ENCODE measurements at regions not wholly inside any gene's neighbourhood (a gene's known extent, or its start where the extent isn't known, plus 50 kb on each side); places are given as distances from the start of the nearest gene placed in this dataset.

DNA sequence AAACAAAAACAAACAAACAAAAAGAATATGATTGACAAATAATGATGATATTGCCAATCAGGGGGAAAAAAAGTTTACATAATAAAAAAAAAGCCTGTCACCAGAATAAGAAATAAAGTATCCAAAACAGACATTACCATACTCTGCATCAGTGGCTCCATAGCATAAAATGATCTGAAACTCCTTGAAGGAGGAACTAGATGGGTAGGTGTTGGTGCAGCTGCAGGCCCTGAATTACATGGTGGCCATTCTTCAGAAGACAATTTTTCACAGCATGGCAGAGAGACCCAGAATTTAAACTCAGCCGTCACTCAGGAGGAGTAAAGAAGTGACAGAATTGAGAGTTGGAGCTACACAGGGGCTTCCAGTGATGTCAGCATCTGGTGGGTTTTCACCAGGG lies 60.2 kb downstream of the GLUL start:
- Histone ChIP-seq H3K4me3 (ENCODE audit: low read length) (no peak overlapping the region), H2AFZ (ENCODE audit: low read length) (no peak overlapping the region), H3K4me2 (ENCODE audit: low read depth, low read length) (no peak overlapping the region), H3K4me1 (ENCODE audit: low read length) (no peaks in the 10 kb centered on the region), H4K20me1 (ENCODE audit: insufficient read depth, low read length) (no peaks in the 10 kb centered on the region), H3F3A (ENCODE audit: insufficient read depth, low read length) (no peaks in the 10 kb centered on the region), H3K9me3 (replicated peaks; ENCODE audit: insufficient read depth, low read length) (no peaks in the 10 kb centered on the region), H3K79me2 (ENCODE audit: low read length) (no peaks in the 10 kb centered on the region), H3K9ac (ENCODE audit: low read length) (no peak overlapping the region), H3K9me2 (replicated peaks; ENCODE audit: insufficient read depth, low read length) (no peaks in the 10 kb centered on the region), H3K27ac (ENCODE audit: low read length) (no peak overlapping the region), H3K27me3 (replicated peaks; ENCODE audit: insufficient read depth, low read length) (no peaks in the 10 kb centered on the region), H3K36me3 (replicated peaks; ENCODE audit: insufficient read depth, low read length) (no peaks in the 10 kb centered on the region)
- TF ChIP-seq EZH2phosphoT487 (IDR thresholded peaks at IDR 0.05; ENCODE audit: low read length) (no peak), EZH2 (optimal IDR thresholded peaks at IDR 0.05; ENCODE audit: low read depth, low read length) (no peak)
- TF ChIP-seq, protein P1, sequence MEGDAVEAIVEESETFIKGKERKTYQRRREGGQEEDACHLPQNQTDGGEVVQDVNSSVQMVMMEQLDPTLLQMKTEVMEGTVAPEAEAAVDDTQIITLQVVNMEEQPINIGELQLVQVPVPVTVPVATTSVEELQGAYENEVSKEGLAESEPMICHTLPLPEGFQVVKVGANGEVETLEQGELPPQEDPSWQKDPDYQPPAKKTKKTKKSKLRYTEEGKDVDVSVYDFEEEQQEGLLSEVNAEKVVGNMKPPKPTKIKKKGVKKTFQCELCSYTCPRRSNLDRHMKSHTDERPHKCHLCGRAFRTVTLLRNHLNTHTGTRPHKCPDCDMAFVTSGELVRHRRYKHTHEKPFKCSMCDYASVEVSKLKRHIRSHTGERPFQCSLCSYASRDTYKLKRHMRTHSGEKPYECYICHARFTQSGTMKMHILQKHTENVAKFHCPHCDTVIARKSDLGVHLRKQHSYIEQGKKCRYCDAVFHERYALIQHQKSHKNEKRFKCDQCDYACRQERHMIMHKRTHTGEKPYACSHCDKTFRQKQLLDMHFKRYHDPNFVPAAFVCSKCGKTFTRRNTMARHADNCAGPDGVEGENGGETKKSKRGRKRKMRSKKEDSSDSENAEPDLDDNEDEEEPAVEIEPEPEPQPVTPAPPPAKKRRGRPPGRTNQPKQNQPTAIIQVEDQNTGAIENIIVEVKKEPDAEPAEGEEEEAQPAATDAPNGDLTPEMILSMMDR (IDR thresholded peaks at IDR 0.05; ENCODE audit: low read length), result no peak
- no peak for DNase-seq

DNA sequence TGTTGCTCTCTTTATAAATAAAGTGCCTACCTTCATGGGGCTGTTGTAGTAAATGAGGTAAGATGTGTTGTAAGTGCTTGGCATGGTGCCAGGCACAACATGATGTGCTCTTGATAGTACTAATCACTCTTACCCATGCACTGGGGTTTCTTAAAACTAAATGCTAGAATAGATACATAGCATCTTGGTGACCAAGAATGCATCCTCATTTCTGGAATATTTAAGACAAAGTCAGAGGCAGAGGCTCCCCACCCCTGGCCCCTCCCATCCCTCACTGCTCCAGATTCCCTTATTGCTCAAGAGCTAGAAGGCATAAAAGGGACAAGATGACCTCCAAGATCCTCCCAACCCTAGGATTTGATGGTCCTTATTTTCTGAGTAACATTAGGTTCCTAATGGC lies 61.3 kb downstream of the GLUL start:
- Histone ChIP-seq H3K4me1 (ENCODE audit: low read length) (no peaks in the 10 kb centered on the region), H3K27me3 (replicated peaks; ENCODE audit: insufficient read depth, low read length) (no peaks in the 10 kb centered on the region), H3K36me3 (replicated peaks; ENCODE audit: insufficient read depth, low read length) (no peaks in the 10 kb centered on the region), H3K79me2 (ENCODE audit: low read length) (no peaks in the 10 kb centered on the region), H3K27ac (ENCODE audit: low read length) (no peak overlapping the region), H3K9me2 (replicated peaks; ENCODE audit: insufficient read depth, low read length) (no peaks in the 10 kb centered on the region), H4K20me1 (ENCODE audit: insufficient read depth, low read length) (no peaks in the 10 kb centered on the region), H3K9ac (ENCODE audit: low read length) (no peak overlapping the region), H3K9me3 (replicated peaks; ENCODE audit: insufficient read depth, low read length) (no peaks in the 10 kb centered on the region), H3K4me3 (ENCODE audit: low read length) (no peak overlapping the region), H2AFZ (ENCODE audit: low read length) (no peak overlapping the region), H3F3A (ENCODE audit: insufficient read depth, low read length) (no peaks in the 10 kb centered on the region), H3K4me2 (ENCODE audit: low read depth, low read length) (no peak overlapping the region)
- DNase-seq, result no peak
- TF ChIP-seq, protein P1 (IDR thresholded peaks at IDR 0.05; ENCODE audit: low read length), result no peak
- TF ChIP-seq EZH2 (optimal IDR thresholded peaks at IDR 0.05; ENCODE audit: low read depth, low read length) (no peak), EZH2phosphoT487 (IDR thresholded peaks at IDR 0.05; ENCODE audit: low read length) (no peak)

DNA sequence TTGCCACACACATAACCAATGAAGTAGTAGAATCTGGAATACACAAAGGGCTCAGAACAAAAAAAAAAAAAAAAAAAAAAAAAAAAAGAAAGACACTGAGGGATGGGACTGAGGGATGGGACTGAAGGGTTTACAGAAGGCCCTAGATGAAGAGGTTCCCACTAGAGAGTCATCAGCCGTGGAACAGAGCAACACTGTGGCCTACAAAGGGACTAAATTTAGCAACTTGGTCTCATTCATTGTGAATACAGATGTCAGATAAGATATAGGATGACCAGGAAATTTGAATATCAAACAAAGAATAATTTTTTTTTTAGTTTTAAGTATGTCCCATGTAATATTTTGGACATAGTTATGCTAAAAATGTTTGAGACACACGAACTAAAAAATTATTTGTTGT lies 62.1 kb downstream of the GLUL start:
- Histone ChIP-seq H3K9me2 (replicated peaks; ENCODE audit: insufficient read depth, low read length) (no peaks in the 10 kb centered on the region), H3K9me3 (replicated peaks; ENCODE audit: insufficient read depth, low read length) (no peaks in the 10 kb centered on the region), H3K79me2 (ENCODE audit: low read length) (no peaks in the 10 kb centered on the region), H3K9ac (ENCODE audit: low read length) (no peak overlapping the region), H3F3A (ENCODE audit: insufficient read depth, low read length) (no peaks in the 10 kb centered on the region), H3K36me3 (replicated peaks; ENCODE audit: insufficient read depth, low read length) (no peaks in the 10 kb centered on the region), H3K27me3 (replicated peaks; ENCODE audit: insufficient read depth, low read length) (no peaks in the 10 kb centered on the region), H3K4me1 (ENCODE audit: low read length) (no peaks in the 10 kb centered on the region), H3K4me3 (ENCODE audit: low read length) (no peak overlapping the region), H3K4me2 (ENCODE audit: low read depth, low read length) (no peak overlapping the region), H4K20me1 (ENCODE audit: insufficient read depth, low read length) (no peaks in the 10 kb centered on the region), H2AFZ (ENCODE audit: low read length) (no peak overlapping the region), H3K27ac (ENCODE audit: low read length) (no peak overlapping the region)
- DNase-seq, result no peak
- TF ChIP-seq, protein P1 (IDR thresholded peaks at IDR 0.05; ENCODE audit: low read length), result no peak
- no peak for TF ChIP-seq EZH2phosphoT487 (IDR thresholded peaks at IDR 0.05; ENCODE audit: low read length)
- TF ChIP-seq EZH2 (optimal IDR thresholded peaks at IDR 0.05; ENCODE audit: low read depth, low read length), result no peak

Data from MM.1S (cell line).